B cell (primary cell): ENCODE measurements at regions not wholly inside any gene's neighbourhood (a gene's known extent, or its start where the extent isn't known, plus 50 kb on each side); places are given as distances from the start of the nearest gene placed in this dataset.

Source experiments
- ATAC-seq: fragments of 200-7000 bp; cut with Tn5 transposase; one replicate; pipeline ENCODE4 v1.10.0; 2021; ENCODE audit warnings: low read depth, mild to moderate bottlenecking, moderate number of reproducible peaks, moderate library complexity
- CTCF ChIA-PET: fragments of 350-600 bp; sonication (Branson Sonifier 250); formaldehyde crosslinking; loops from one replicate; lab custom pipeline; 2021; ENCODE audit warnings: antibody characterized with exemption, inconsistent platforms; lab: Charles Lee
- POLR2A ChIA-PET: fragments of 350-600 bp; sonication (Branson Sonifier 250); formaldehyde crosslinking; loops from one replicate; lab custom pipeline; 2021; ENCODE audit warnings: antibody characterized with exemption; lab: Charles Lee
- DNase-seq: peaks from one replicate; pipeline ENCODE4 v3.0.0; 2013
- H2AFZ ChIP-seq: 2 replicates; pipeline ENCODE4 v1.6.1; 2012; ENCODE audit warnings: mild to moderate bottlenecking, low read depth, low read length; ENCODE audit not compliant: insufficient read depth, poor library complexity, severe bottlenecking
- H3K27ac ChIP-seq, 2 donors: 1 replicate in 1 of 2; 2 replicates in 1 of 2; pipeline ENCODE4 v1.5.1; 2012 to 2013; ENCODE audit warnings: low read length in 2 of 2, mild to moderate bottlenecking in 2 of 2, moderate library complexity in 1 of 2
- H3K27me3 ChIP-seq, 4 experiments: fragments of 200-600 bp in 1 of 4; sonication (generic) in 1 of 4; replicated peaks in 1 of 4; 1 replicate in 2 of 4; 2 replicates in 2 of 4; pipeline versions ENCODE4 v1.6.1 to v1.7.0; 2013 to 2016; ENCODE audit warnings: low read length in 3 of 4, mild to moderate bottlenecking in 2 of 4, mixed read lengths in 1 of 4, moderate library complexity in 1 of 4; ENCODE audit not compliant: insufficient read depth in 4 of 4, control insufficient read depth in 3 of 4; ENCODE audit errors: control extremely low read depth in 1 of 4
- H3K36me3 ChIP-seq, 2 experiments: replicated peaks in 1 of 2; 1 replicate in 1 of 2; 2 replicates in 1 of 2; pipeline versions ENCODE4 v1.6.1 to v1.7.1; 2013; ENCODE audit warnings: low read length in 1 of 2; ENCODE audit not compliant: insufficient read depth in 2 of 2, control insufficient read depth in 1 of 2; ENCODE audit errors: control extremely low read depth in 1 of 2, extremely low read depth in 1 of 2
- H3K4me1 ChIP-seq, 2 donors: fragments of 200-600 bp in 1 of 2; sonication (generic) in 1 of 2; 1 replicate in 1 of 2; 2 replicates in 1 of 2; pipeline versions ENCODE4 v1.5.1 to v1.6.1; 2013 to 2017; ENCODE audit warnings: low read length in 2 of 2; ENCODE audit not compliant: control insufficient read depth in 2 of 2, insufficient read depth in 2 of 2
- H3K4me2 ChIP-seq: replicated peaks from 2 replicates; pipeline ENCODE3; 2012; ENCODE audit warnings: mild to moderate bottlenecking, low read depth, low read length; ENCODE audit not compliant: poor library complexity, severe bottlenecking
- H3K4me3 ChIP-seq, 5 experiments: fragments of 200-600 bp in 1 of 5; sonication (generic) in 1 of 5; 1 replicate in 3 of 5; 2 replicates in 2 of 5; pipeline versions ENCODE4 v1.5.1 to v1.7.0; 2011 to 2016; ENCODE audit warnings: low read length in 4 of 5, mild to moderate bottlenecking in 4 of 5, low read depth in 2 of 5, control low read depth in 1 of 5, moderate library complexity in 1 of 5; ENCODE audit not compliant: insufficient read depth in 1 of 5; ENCODE audit errors: control extremely low read depth in 1 of 5, extremely low read depth in 1 of 5
- H3K79me2 ChIP-seq: fragments of 200-600 bp; sonication (generic); one replicate; pipeline ENCODE4 v1.6.0; 2016; ENCODE audit warnings: low read length; ENCODE audit not compliant: control insufficient read depth, insufficient read depth
- H3K9ac ChIP-seq: fragments of 200-600 bp; sonication (generic); 2 replicates; pipeline ENCODE4 v1.6.1; 2017; ENCODE audit warnings: mild to moderate bottlenecking, low read length, moderate library complexity
- H3K9me3 ChIP-seq, 3 donors: one replicate each; pipeline versions ENCODE4 v1.6.1 to v1.7.1; 2013; ENCODE audit warnings: low read length in 2 of 3; ENCODE audit not compliant: control insufficient read depth in 2 of 3, insufficient read depth in 1 of 3; ENCODE audit errors: control extremely low read depth in 1 of 3
- H4K20me1 ChIP-seq: 2 replicates; pipeline ENCODE4 v1.6.0; 2012; ENCODE audit warnings: mild to moderate bottlenecking, low read length; ENCODE audit not compliant: insufficient read depth, control insufficient read depth, poor library complexity, severe bottlenecking
- H3K27ac Mint-ChIP-seq: one replicate; pipeline ENCODE4 v1.8.0; 2021; ENCODE audit warnings: mixed read lengths
- H3K27me3 Mint-ChIP-seq: one replicate; pipeline ENCODE4 v1.8.0; 2021; ENCODE audit warnings: mixed read lengths
- H3K4me1 Mint-ChIP-seq: one replicate; pipeline ENCODE4 v1.8.0; 2021; ENCODE audit warnings: mixed read lengths
- H3K4me3 Mint-ChIP-seq: one replicate; pipeline ENCODE4 v1.8.0; 2021; ENCODE audit warnings: mixed read lengths
- H3K9me3 Mint-ChIP-seq: one replicate; pipeline ENCODE4 v1.8.0; 2022; ENCODE audit warnings: mixed read lengths; ENCODE audit not compliant: insufficient read depth
- CTCF ChIP-seq: fragments of 200-600 bp; IDR thresholded peaks from one replicate; pipeline ENCODE4 v1.8.0; 2022; ENCODE audit warnings: antibody characterized with exemption, mild to moderate bottlenecking
- EZH2 ChIP-seq: IDR thresholded peaks from 2 replicates; pipeline ENCODE4 v1.6.1; 2012; ENCODE audit warnings: borderline replicate concordance, low read depth, mild to moderate bottlenecking, moderate library complexity, low read length; ENCODE audit not compliant: insufficient read depth, poor library complexity, severe bottlenecking
- WGBS: methylation state at CpG from one replicate; pipeline ENCODE4 v1.1.5; 2013; ENCODE audit warnings: missing lambda C conversion rate; ENCODE audit not compliant: insufficient coverage; 5-methylcytosine and 5-hydroxymethylcytosine counted together
- intact Hi-C: fragments of 100-400 bp; cut with micrococcal nuclease; formaldehyde crosslinking; loops from one replicate; pipeline ENCODE4 v1.10.0; 2022

- no peak overlapping the region for H3K27ac Mint-ChIP-seq
- ChIA-PET POLR2A (no interaction called here), CTCF (no interaction called here)
- Histone ChIP-seq H3K27me3 (no peaks in the 10 kb centered on the region), H4K20me1 (no peaks in the 10 kb centered on the region), H3K4me1 (no peaks in the 10 kb centered on the region), H3K27ac (no peak overlapping the region), H3K36me3 (no peaks in the 10 kb centered on the region), H3K9ac (no peak overlapping the region), H3K9me3 (no peaks in the 10 kb centered on the region), H3K79me2 (no peaks in the 10 kb centered on the region), H3K4me2 (no peak overlapping the region), H2AFZ (no peak overlapping the region), H3K4me3 (no peak overlapping the region)
- DNase-seq (no peak), ATAC-seq (no peak)
- H3K27me3 Mint-ChIP-seq = no peaks in the 10 kb centered on the region
- no peaks in the 10 kb centered on the region for H3K4me1 Mint-ChIP-seq
- intact Hi-C loops = no loop called here
- H3K9me3 Mint-ChIP-seq = peaks cover 2% of the 10 kb centered on the region
- WGBS = 90% methylated on average over 2 of the region's 2 CpGs
- H3K4me3 Mint-ChIP-seq = no peak overlapping the region
- no peak for TF ChIP-seq CTCF
- TF ChIP-seq EZH2 = no peak
Observed at GRCh38 chr13:79966493-79966895, 374.4 kb downstream of the SPRY2 start.

DNA sequence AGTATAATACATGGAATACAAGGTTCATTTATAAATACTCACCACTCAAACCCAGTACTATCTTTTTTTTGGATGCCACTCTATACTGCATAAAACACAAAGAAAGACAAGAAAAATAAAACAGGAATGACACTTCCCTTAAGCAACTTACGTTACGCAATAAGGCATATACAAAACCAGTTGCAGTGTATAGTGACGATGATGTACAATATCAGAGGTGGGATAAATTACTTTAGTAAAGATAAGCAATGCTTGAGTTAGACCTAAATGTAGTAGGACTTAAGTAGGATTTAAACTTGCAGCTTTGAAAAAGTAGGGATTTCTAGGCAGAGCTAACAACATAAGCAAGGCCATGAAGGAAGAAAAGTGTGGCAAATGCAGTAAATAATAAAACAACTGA is 374.9 kb downstream of the SPRY2 start:
- no peaks in the 10 kb centered on the region for H3K4me1 Mint-ChIP-seq
- H2AFZ ChIP-seq = no peak overlapping the region
- no peak overlapping the region for H3K4me2 ChIP-seq
- DNase-seq (no peak), ATAC-seq (no peak)
- H3K9me3 Mint-ChIP-seq = peaks cover 2% of the 10 kb centered on the region
- H4K20me1 ChIP-seq = no peaks in the 10 kb centered on the region
- H3K27ac ChIP-seq = no peak overlapping the region
- H3K36me3 ChIP-seq = no peaks in the 10 kb centered on the region
- intact Hi-C loops = no loop called here
- no peaks in the 10 kb centered on the region for H3K27me3 ChIP-seq
- no peak overlapping the region for H3K27ac Mint-ChIP-seq
- H3K4me1 ChIP-seq = no peaks in the 10 kb centered on the region
- H3K9ac ChIP-seq = no peak overlapping the region
- no peaks in the 10 kb centered on the region for H3K79me2 ChIP-seq
- H3K9me3 ChIP-seq = no peaks in the 10 kb centered on the region
- H3K4me3 Mint-ChIP-seq = no peak overlapping the region
- ChIA-PET POLR2A (no interaction called here), CTCF (no interaction called here)
- 100% methylated on average over 1 of the region's 3 CpGs for WGBS
- no peak for TF ChIP-seq CTCF
- TF ChIP-seq EZH2 = no peak
- no peak overlapping the region for H3K4me3 ChIP-seq
- H3K27me3 Mint-ChIP-seq = no peaks in the 10 kb centered on the region
